ENCODE measurements at regions not wholly inside any gene's neighbourhood (a gene's known extent, or its start where the extent isn't known, plus 50 kb on each side); places are given as distances from the start of the nearest gene placed in this dataset.

GRCh38 chrX:77003530-77003929 is 443.7 kb upstream of the FGF16 start:
- H3K79me1 ChIP-seq (replicated peaks; ENCODE audit: low read length, poor library complexity, severe bottlenecking), result no peaks in the 10 kb centered on the region
- H2AFZ ChIP-seq (ENCODE audit: low read depth, low read length), result no peak overlapping the region
- no peak overlapping the region for H3K4me3 ChIP-seq (ENCODE audit: insufficient read depth in 1 of 2, low read depth in 1 of 2, low read length in 2 of 2)
- no CpG with 5 or more reads among the region's 1 CpG for WGBS
- H4K91ac ChIP-seq (ENCODE audit: low read length), result no peak overlapping the region
- no peak overlapping the region for H3K4me2 ChIP-seq (ENCODE audit: low read length, poor library complexity, severe bottlenecking)
- peaks cover 0 to 14% of the 10 kb centered on the region in 2 experiments for H3K27me3 ChIP-seq (ENCODE audit: control insufficient read depth in 1 of 2, insufficient read depth in 1 of 2, low read length in 2 of 2)
- peaks cover 2% of the 10 kb centered on the region for H3K9me3 ChIP-seq (ENCODE audit: control insufficient read depth, low read length)
- H2BK12ac ChIP-seq (ENCODE audit: low read length in 2 of 2), result no peak overlapping the region
- H3K27ac ChIP-seq (ENCODE audit: low read length, poor library complexity, severe bottlenecking), result no peak overlapping the region
- no peak overlapping the region for H2BK15ac ChIP-seq (ENCODE audit: low read depth, poor library complexity, severe bottlenecking)
- no peak overlapping the region for H4K8ac ChIP-seq (ENCODE audit: low read length)
- no peak overlapping the region for H3K18ac ChIP-seq (ENCODE audit: low read depth in 1 of 2, low read length in 2 of 2)
- H3K36me3 ChIP-seq (ENCODE audit: control insufficient read depth in 1 of 2, insufficient read depth in 2 of 2, low read depth in 1 of 2, low read length in 2 of 2), result no peaks in the 10 kb centered on the region
- DNase-seq, result no peak
- H2AK5ac ChIP-seq (ENCODE audit: low read length, severe bottlenecking), result no peak overlapping the region
- H3K14ac ChIP-seq (ENCODE audit: low read length in 2 of 2), result no peak overlapping the region
- H2BK120ac ChIP-seq (ENCODE audit: low read depth, low read length), result no peak overlapping the region
- H3K23ac ChIP-seq (ENCODE audit: low read length in 2 of 2), result no peak overlapping the region
- H3K9ac ChIP-seq (ENCODE audit: low read length), result no peak overlapping the region
- no peaks in the 10 kb centered on the region for H3K4me1 ChIP-seq (ENCODE audit: control insufficient read depth, insufficient read depth, low read depth, low read length)
- no peak overlapping the region for H2BK5ac ChIP-seq (ENCODE audit: low read depth, low read length, poor library complexity, severe bottlenecking)
- H3K4ac ChIP-seq (ENCODE audit: low read depth in 1 of 2, low read length in 2 of 2), result no peak overlapping the region

GRCh38 chrX:77003956-77004355 is 443.2 kb upstream of the FGF16 start:
- H2BK120ac ChIP-seq (ENCODE audit: low read depth, low read length), result no peak overlapping the region
- no peak overlapping the region for H4K8ac ChIP-seq (ENCODE audit: low read length)
- H3K9me3 ChIP-seq (ENCODE audit: control insufficient read depth, low read length), result peaks cover 2% of the 10 kb centered on the region
- H4K91ac ChIP-seq (ENCODE audit: low read length), result no peak overlapping the region
- no peak overlapping the region for H2AFZ ChIP-seq (ENCODE audit: low read depth, low read length)
- 54% methylated on average over 3 of the region's 3 CpGs for WGBS
- H2BK15ac ChIP-seq (ENCODE audit: low read depth, poor library complexity, severe bottlenecking), result no peak overlapping the region
- no peaks in the 10 kb centered on the region for H3K36me3 ChIP-seq (ENCODE audit: control insufficient read depth in 1 of 2, insufficient read depth in 2 of 2, low read depth in 1 of 2, low read length in 2 of 2)
- no peak overlapping the region for H3K18ac ChIP-seq (ENCODE audit: low read depth in 1 of 2, low read length in 2 of 2)
- peaks cover 0 to 14% of the 10 kb centered on the region in 2 experiments for H3K27me3 ChIP-seq (ENCODE audit: control insufficient read depth in 1 of 2, insufficient read depth in 1 of 2, low read length in 2 of 2)
- no peaks in the 10 kb centered on the region for H3K4me1 ChIP-seq (ENCODE audit: control insufficient read depth, insufficient read depth, low read depth, low read length)
- H2BK12ac ChIP-seq (ENCODE audit: low read length in 2 of 2), result no peak overlapping the region
- no peak overlapping the region for H2AK5ac ChIP-seq (ENCODE audit: low read length, severe bottlenecking)
- no peak for DNase-seq
- H3K27ac ChIP-seq (ENCODE audit: low read length, poor library complexity, severe bottlenecking), result no peak overlapping the region
- no peaks in the 10 kb centered on the region for H3K79me1 ChIP-seq (replicated peaks; ENCODE audit: low read length, poor library complexity, severe bottlenecking)
- H3K4ac ChIP-seq (ENCODE audit: low read depth in 1 of 2, low read length in 2 of 2), result no peak overlapping the region
- no peak overlapping the region for H3K9ac ChIP-seq (ENCODE audit: low read length)
- H3K4me3 ChIP-seq (ENCODE audit: insufficient read depth in 1 of 2, low read depth in 1 of 2, low read length in 2 of 2), result no peak overlapping the region
- H3K4me2 ChIP-seq (ENCODE audit: low read length, poor library complexity, severe bottlenecking), result no peak overlapping the region
- no peak overlapping the region for H3K23ac ChIP-seq (ENCODE audit: low read length in 2 of 2)
- no peak overlapping the region for H2BK5ac ChIP-seq (ENCODE audit: low read depth, low read length, poor library complexity, severe bottlenecking)
- no peak overlapping the region for H3K14ac ChIP-seq (ENCODE audit: low read length in 2 of 2)

GRCh38 chrX:77009691-77010090 is 437.5 kb upstream of the FGF16 start:
- H3K9ac ChIP-seq (ENCODE audit: low read length), result no peak overlapping the region
- no peak overlapping the region for H3K27ac ChIP-seq (ENCODE audit: low read length, poor library complexity, severe bottlenecking)
- H2BK12ac ChIP-seq (ENCODE audit: low read length in 2 of 2), result no peak overlapping the region
- no peak overlapping the region for H3K4me2 ChIP-seq (ENCODE audit: low read length, poor library complexity, severe bottlenecking)
- 27% methylated on average over 2 of the region's 2 CpGs for WGBS
- no peak for DNase-seq
- H2AK5ac ChIP-seq (ENCODE audit: low read length, severe bottlenecking), result no peak overlapping the region
- H3K4ac ChIP-seq (ENCODE audit: low read depth in 1 of 2, low read length in 2 of 2), result no peak overlapping the region
- H2AFZ ChIP-seq (ENCODE audit: low read depth, low read length), result no peak overlapping the region
- no peaks in the 10 kb centered on the region for H3K9me3 ChIP-seq (ENCODE audit: control insufficient read depth, low read length)
- H3K79me1 ChIP-seq (replicated peaks; ENCODE audit: low read length, poor library complexity, severe bottlenecking), result no peaks in the 10 kb centered on the region
- no peak overlapping the region for H4K91ac ChIP-seq (ENCODE audit: low read length)
- H3K14ac ChIP-seq (ENCODE audit: low read length in 2 of 2), result no peak overlapping the region
- H3K27me3 ChIP-seq (ENCODE audit: control insufficient read depth in 1 of 2, insufficient read depth in 1 of 2, low read length in 2 of 2), result peaks cover 0 to 14% of the 10 kb centered on the region in 2 experiments
- H2BK120ac ChIP-seq (ENCODE audit: low read depth, low read length), result no peak overlapping the region
- no peaks in the 10 kb centered on the region for H3K36me3 ChIP-seq (ENCODE audit: control insufficient read depth in 1 of 2, insufficient read depth in 2 of 2, low read depth in 1 of 2, low read length in 2 of 2)
- H3K4me1 ChIP-seq (ENCODE audit: control insufficient read depth, insufficient read depth, low read depth, low read length), result no peaks in the 10 kb centered on the region
- H4K8ac ChIP-seq (ENCODE audit: low read length), result no peak overlapping the region
- H3K23ac ChIP-seq (ENCODE audit: low read length in 2 of 2), result no peak overlapping the region
- no peak overlapping the region for H3K4me3 ChIP-seq (ENCODE audit: insufficient read depth in 1 of 2, low read depth in 1 of 2, low read length in 2 of 2)
- no peak overlapping the region for H3K18ac ChIP-seq (ENCODE audit: low read depth in 1 of 2, low read length in 2 of 2)
- H2BK15ac ChIP-seq (ENCODE audit: low read depth, poor library complexity, severe bottlenecking), result no peak overlapping the region
- no peak overlapping the region for H2BK5ac ChIP-seq (ENCODE audit: low read depth, low read length, poor library complexity, severe bottlenecking)

GRCh38 chrX:77014377-77015372 is 432.5 kb upstream of the FGF16 start:
- Histone ChIP-seq H3K9ac (ENCODE audit: low read length) (no peak overlapping the region), H3K4me3 (ENCODE audit: insufficient read depth in 1 of 2, low read depth in 1 of 2, low read length in 2 of 2) (no peak overlapping the region), H2BK120ac (ENCODE audit: low read depth, low read length) (no peak overlapping the region), H2BK15ac (ENCODE audit: low read depth, poor library complexity, severe bottlenecking) (no peak overlapping the region), H3K27me3 (ENCODE audit: control insufficient read depth in 1 of 2, insufficient read depth in 1 of 2, low read length in 2 of 2) (no peaks in the 10 kb centered on the region), H3K4me2 (ENCODE audit: low read length, poor library complexity, severe bottlenecking) (no peak overlapping the region), H3K23ac (ENCODE audit: low read length in 2 of 2) (no peak overlapping the region), H4K91ac (ENCODE audit: low read length) (no peak overlapping the region), H3K14ac (ENCODE audit: low read length in 2 of 2) (no peak overlapping the region), H3K9me3 (ENCODE audit: control insufficient read depth, low read length) (no peaks in the 10 kb centered on the region), H2BK5ac (ENCODE audit: low read depth, low read length, poor library complexity, severe bottlenecking) (no peak overlapping the region), H3K27ac (ENCODE audit: low read length, poor library complexity, severe bottlenecking) (no peak overlapping the region), H3K4me1 (ENCODE audit: control insufficient read depth, insufficient read depth, low read depth, low read length) (peaks cover 1% of the 10 kb centered on the region), H4K8ac (ENCODE audit: low read length) (no peak overlapping the region), H2AFZ (ENCODE audit: low read depth, low read length) (no peak overlapping the region), H3K4ac (ENCODE audit: low read depth in 1 of 2, low read length in 2 of 2) (no peak overlapping the region), H3K36me3 (ENCODE audit: control insufficient read depth in 1 of 2, insufficient read depth in 2 of 2, low read depth in 1 of 2, low read length in 2 of 2) (no peaks in the 10 kb centered on the region), H3K18ac (ENCODE audit: low read depth in 1 of 2, low read length in 2 of 2) (no peak overlapping the region), H2AK5ac (ENCODE audit: low read length, severe bottlenecking) (no peak overlapping the region), H2BK12ac (ENCODE audit: low read length in 2 of 2) (no peak overlapping the region), H3K79me1 (replicated peaks; ENCODE audit: low read length, poor library complexity, severe bottlenecking) (no peaks in the 10 kb centered on the region)
- 18% methylated on average over 7 of the region's 9 CpGs for WGBS
- no peak for DNase-seq

Measured in mesenchymal stem cell (in vitro differentiated cells and primary cell).